GM19438 (cell line): ENCODE measurements at regions not wholly inside any gene's neighbourhood (a gene's known extent, or its start where the extent isn't known, plus 50 kb on each side); places are given as distances from the start of the nearest gene placed in this dataset.
"Not testable (repeated sequence)": the region's sequence is repeated elsewhere in the genome, so short reads cannot be mapped to it uniquely, and the experiment has no call there.

ENCODE experiments used
- ATAC-seq: cut with Tn5 transposase; IDR thresholded peaks from one replicate; pipeline ENCODE4 v1.9.1; 2021; ENCODE audit warnings: low read depth; ENCODE audit not compliant: unreplicated experiment

DNA sequence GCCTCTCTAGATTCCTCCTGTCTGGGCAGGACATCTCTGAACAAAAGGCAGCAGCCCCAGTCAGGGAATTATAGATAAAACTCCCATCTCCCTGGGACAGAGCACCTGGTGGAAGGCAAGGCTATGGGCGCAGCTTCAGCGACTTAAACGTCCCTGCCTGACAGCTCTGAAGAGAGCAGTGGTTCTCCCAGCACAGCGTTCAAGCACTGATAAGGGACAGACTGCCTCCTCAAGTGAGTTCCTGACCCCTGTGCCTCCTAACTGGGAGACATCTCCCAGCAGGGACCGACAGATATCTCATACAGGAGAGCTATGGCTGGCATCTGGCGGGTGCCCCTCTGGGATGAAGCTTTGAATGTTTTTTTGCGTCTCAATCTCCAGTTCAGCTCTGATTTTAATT is 262.2 kb downstream of the PARM1 start:
- ATAC-seq: no peak

DNA sequence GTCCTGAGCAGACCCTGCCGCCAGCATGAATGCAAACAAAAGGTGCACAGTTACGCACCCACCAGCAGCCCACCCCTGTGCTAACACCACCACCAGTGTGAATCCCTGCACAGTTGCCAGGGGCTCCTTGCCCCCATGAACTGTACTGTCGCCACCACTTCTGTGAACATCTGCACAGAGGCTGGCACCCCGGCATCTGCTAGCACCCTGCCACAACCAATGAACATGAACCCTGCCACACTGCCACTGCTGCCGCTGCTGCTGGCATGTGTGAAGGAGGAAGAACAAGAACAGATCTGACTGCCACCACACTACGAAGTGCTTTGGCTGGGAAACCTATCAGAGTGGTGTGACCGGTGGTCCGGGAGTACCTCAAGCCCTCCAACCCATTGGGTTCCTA is 261.3 kb downstream of the PARM1 start:
- ATAC-seq: no peak

DNA sequence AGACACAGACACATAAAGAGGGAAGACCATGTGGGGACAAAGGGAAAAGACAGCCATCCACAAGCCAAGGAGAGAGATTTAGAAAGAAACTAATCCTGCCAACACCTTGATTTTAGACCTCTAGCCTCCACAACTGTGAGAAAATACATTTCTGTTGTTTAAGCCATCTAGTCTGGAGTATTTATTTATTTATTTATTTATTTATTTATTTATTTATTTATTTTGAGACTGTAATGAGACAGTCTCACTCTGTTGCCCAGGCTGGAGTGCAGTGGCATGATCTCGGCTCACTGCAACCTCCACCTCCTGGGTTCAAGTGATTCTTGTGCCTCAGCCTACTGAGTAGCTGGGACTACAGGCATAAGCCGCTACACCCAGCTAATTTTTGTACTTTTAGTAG is 259.3 kb downstream of the PARM1 start:
- ATAC-seq: not testable (repeated sequence)

DNA sequence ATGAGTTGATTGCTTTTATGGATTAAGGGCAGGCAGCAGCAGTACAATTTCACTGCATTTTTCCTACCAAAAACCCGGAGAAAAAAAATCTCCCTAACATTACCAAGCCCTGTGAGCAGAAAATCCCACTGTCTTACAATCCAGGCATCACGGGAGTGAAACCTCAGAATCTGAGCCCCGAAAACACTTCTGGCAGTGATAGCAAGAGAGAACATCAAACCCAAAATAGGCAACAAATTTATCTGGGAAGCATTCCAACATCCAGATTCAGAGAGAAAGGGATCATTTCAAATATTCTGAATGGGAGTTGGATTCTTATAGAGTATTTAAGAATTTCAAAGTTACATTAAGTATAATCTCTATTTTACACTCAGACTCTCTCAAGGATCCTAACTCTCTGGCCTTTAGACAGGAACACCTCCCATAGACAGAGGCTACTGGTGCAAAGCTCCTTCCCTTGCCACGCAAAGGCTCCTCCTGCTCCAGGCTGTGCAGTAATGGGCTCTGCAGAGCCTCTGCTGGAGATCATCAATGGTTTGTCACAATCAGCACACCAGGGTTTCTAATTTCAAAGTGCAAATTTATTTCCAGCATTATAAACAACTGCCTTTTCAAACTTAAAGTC is 256.9 kb downstream of the PARM1 start:
- ATAC-seq: no peak

DNA sequence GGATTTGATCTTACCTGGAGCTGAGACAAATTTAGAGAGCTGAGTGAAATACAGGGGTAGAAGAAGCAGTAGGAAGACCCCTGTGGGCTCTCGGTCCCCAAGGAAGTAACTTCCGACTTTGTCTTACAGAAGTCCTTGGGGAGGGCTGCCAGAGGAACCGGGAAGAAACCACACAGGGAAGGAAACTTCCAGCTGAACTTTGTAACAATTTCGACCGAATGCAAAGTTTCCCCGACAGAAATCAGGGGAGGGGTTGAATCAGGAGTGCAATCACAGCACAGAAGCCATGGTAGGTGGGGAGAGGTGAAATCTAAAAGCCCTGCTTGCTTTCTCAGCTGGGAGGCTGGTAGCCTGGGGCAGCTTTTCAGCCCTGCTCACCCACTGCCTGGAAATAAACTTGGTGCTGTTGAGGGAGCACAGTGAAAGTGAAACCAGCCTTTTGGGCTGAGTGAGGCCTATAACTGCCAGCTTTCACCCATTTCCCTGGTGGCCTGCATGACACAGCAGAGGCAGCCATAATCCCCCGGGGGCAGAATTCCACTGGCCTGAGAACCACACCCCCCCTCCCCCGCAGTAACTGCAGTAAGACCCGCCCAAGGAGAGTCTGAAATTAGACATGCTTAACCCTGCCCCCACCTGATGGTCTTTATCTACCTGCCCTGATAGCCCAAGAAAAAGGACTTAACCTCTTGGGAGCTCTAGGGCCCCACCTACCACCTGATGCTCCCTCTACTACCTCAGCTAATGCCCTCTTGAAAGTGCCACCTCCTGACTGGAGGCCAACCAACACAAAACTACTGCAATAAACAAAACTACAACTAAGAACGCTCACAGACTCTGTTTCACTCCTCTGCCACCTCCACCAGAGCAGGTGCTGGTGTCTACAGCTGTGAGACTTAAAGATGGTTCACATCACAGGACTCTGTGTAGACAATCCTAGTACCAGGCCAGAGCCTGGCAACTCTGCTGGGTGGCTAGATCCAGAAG is 248.2 kb downstream of the PARM1 start:
- peak; percentile 93 for ATAC-seq

DNA sequence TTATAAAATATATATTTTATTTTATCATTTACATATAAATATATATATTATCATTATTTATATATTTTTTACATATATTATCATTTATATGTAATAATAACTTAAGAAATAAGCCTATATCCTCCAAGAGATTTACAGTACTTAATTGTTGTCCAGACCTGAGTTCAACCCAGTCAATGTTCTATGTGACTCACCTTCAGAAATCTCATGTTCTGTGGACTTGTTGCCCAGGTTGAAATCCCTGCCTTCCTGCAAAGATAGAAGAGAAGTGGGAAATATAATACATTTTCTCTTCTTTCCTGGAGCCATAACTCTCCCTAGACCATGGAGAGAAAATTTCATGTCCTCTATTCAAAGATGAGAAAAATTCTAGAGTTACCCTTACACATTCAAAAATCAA is 247.3 kb downstream of the PARM1 start:
- ATAC-seq: no peak

DNA sequence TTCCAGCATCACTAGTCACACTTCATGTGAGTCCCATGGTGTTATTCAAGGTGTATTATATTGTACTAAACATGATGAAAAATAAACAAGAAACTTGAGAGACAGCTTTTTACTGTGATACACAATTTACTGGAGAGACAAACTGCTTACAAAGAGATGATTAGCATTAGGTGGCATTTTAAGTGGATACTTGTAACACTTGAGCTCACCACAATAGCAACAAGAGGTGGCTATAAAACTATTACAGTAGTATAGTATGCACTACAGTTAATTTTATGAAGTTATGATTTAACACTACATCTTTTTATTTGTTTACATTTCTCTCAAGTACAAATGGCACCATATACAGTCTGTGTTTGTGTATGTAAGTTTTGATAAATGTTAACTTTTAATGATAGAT is 246.6 kb downstream of the PARM1 start:
- ATAC-seq: no peak

DNA sequence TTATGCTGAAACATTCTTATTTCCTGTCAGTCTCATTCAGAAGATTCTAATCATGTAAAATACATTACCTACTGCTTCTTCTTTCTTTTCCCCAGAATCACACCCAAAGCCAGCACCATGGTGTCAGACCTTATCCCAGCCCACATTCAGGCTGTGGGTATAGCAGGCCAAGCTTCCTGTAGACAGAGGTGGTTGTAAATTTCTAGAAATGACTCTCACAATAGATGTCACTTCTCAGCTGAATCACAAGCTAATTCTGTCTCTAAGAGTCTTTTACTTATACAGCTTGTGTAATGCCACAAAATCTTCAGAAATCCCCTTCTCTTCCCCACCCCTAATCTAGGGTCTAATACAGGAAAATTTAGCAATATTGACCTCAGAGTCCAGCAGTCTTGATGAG is 239.6 kb downstream of the PARM1 start:
- ATAC-seq: no peak

DNA sequence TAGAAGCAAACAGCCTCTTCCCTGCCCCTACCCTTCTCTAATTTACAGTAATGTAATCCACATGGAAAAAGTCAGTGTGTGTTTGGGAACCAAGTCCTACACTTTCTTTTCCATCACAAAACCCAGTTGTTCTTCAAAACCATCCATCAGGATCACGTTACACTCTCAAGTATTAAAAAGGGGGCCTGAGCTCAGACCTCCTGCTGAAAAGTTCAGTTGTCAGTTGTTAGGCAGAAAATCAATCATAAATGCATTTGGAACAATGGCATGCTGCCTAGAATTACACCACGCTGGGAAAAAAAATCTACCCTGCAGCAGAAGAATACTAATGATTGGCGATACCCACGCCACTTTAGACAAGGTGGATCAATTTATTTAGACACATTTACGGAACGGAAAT is 236.5 kb downstream of the PARM1 start:
- no peak for ATAC-seq

DNA sequence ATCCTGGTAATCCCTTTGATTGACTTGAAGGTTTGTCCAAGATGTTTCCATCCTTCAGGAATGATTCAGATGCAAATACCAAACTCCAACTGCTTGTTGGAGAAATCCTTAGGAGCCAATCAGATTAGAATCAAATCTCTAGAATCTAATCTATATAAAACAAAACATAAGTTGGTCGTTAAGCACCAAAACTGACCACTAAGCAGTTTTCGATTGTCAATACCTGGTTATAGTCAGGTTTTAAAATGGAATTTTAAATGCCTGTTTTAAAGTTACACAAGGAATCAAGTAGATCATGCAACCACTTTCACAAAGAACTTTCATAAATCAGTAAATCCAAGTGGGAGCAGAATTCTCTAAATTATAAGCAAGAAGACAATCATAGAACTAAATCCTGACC is 236.1 kb downstream of the PARM1 start:
- ATAC-seq: no peak

DNA sequence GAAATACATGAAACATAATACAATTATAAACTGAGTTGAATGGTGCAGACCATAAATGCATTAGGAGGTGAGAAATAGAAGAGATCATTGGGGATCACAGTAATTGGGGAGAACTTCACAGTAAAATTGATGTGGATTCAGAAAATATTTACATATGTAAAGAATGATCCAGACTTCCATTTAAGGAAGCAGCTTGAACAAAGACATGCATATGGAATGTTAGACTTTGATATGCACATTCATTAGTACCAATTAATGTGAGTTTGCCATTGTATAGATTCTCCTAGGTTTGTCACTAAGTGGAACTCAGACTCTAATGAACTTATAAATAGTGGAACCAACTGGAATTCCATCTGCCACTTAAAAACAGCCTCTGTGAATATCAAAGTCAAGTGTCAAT is 235.6 kb downstream of the PARM1 start:
- no peak for ATAC-seq

DNA sequence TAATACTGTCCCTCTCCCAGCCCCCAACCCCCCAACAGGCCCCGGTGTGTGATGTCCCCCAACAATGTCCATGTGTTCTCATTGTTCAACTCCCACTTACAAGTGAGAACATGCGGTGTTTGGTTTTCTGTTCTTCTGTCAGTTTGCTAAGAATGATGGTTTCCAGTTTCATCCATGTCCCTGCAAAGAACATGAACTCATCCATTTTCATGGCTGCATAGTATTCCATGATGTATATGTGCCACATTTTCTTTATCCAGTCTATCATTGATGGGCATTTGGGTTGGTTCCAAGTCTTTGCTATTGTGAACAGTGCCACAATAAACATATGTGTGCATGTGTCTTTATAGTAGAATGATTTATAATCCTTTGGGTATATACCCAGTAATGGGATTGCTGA is 232.2 kb downstream of the PARM1 start:
- not testable (repeated sequence) for ATAC-seq

DNA sequence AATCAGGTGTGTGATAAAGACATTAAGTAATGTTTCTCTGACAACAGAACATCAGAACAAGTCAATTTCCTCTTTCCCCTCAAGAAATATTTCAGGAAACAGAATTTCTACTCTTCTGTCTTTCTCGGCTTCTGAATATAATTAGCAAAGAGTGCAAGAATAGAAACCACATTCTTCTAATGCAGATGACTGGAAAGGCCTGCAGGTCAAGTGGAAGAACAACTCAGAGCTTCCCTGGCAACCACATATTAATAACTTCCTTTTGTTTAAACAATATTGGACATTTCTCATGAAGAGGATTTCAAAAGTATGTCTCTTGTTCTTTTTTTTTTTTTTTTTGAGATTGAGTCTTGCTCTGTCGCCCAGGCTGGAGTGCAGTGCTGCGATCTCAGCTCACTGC is 225.5 kb downstream of the PARM1 start:
- ATAC-seq: no peak

DNA sequence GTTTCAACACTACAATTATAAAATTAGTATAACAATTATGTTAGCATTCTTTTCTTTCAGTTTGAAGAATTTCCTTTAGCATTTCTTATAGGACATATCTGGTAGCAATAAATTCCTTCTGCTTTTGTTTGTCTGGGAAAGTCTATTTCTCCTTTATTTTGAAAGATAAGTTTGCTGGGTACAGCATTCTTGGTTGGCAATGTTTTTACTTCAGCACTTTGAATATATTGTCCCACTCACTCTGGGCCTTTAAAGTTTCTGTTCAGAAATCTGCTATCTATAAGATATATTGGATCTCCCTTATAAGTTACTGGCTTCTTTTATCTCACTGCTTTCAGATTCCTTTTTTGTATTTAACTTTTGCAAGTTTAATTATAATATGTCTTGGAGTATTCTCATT is 222.1 kb downstream of the PARM1 start:
- ATAC-seq: no peak

DNA sequence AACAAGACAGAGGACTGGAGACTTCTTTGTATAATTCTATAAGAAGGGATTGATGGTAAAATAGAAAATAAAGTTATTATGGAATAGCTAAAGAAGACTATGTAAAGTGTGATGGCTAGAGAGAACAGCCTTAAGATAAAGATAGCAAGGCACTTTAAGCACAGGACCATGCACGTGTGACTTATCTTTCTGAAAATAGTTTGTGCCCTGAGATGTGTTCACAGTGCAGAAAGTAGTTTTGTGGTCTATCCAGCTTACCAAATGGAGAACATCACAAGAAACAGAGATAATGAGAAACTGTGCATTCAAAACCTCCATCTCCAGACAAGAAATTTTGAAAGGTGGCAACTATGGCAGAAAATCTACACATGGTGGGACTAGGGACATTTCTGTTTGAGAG is 213.3 kb downstream of the PARM1 start:
- ATAC-seq: no peak

DNA sequence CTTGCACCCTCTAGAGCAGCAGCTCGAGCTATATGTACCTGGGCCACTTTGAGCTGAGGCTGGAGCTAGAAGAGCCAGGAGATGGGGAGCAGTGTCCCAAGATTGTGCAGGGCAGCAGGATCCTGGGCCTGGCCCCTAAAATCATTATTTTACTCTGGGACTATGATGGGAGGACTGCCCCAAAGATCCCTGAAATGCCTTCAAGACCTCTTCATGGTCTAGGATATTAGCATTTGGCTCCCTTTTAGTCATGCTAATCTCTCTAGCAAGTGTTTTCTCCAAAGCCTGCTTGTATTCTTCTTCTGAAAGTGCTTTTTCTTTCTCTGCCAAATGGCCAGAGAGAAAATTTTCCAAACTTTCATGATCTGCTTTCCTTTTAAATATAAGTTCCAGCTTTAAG is 211.6 kb downstream of the PARM1 start:
- ATAC-seq: no peak

DNA sequence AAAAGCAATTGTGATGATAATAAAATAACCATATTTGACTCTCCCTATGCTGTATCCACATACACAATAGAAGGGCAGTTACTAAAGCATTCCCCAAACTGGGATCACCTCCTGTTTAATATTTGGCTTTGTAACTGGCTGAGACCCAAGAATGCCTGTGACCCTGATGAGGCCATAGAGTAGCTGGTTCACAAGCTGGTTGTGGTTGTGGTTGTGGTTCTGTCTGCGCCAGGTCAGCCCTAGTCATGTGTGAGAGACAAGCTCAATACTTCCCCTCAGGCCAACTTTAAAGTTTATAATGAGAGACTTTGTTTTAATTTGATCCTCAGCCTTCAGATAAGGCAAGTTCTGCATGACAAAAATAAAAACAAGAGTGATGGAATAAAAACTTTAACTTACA is 209.9 kb downstream of the PARM1 start:
- ATAC-seq: no peak

DNA sequence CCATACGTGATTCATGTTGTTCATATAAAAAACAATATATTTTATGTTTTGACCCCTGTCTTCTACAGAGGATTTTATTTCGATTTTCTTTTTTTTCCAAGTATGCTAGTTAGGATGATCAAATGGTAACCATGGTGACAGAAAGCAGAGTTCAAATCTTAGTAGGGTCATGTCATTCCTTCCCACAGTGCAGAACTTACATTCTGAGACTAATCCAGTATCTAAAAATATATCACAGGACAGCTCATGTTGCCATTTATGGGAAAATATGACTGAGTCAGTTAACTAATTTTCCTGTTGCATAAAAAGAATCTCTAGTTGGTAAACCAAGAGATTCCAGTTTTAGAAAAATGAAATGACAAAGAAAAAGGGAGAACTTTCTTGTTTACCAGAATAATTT is 209.5 kb downstream of the PARM1 start:
- ATAC-seq: no peak

DNA sequence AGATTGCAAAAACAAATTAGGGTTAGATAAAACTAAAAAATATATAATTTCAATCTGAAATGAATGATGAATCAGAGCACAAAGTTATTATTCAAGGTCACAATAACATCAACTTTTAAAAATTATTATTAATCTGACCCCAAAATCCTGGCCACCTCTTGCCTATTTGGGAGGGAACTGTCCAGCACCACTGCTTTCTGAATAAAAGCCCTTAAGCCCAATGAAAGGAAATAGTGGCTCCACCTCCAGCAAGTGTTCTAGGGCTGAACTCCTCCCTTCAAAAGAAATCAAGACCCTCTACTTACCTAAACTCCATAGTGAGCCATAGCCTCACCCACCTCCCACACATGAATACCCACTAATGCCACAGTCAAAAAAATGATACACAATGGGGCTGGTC is 208.2 kb downstream of the PARM1 start:
- no peak for ATAC-seq

DNA sequence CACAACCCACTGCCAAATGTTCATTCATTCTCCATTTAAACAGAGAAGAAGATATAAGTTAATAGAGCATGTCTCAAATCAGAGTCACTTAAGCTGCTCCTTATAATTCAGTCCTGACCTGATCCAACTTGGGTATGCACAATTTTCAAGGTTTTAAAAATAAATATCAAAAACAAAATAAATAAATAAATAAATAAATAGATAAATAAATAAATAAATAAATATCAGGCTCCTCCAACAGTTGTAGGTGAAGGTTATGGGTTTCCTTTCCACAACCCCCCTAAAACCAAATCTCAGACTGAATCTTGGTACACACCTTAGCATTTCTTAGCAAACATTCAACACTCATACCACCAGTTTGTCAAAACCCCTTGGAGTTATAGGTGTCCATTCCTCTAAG is 204.4 kb downstream of the PARM1 start:
- ATAC-seq: no peak

DNA sequence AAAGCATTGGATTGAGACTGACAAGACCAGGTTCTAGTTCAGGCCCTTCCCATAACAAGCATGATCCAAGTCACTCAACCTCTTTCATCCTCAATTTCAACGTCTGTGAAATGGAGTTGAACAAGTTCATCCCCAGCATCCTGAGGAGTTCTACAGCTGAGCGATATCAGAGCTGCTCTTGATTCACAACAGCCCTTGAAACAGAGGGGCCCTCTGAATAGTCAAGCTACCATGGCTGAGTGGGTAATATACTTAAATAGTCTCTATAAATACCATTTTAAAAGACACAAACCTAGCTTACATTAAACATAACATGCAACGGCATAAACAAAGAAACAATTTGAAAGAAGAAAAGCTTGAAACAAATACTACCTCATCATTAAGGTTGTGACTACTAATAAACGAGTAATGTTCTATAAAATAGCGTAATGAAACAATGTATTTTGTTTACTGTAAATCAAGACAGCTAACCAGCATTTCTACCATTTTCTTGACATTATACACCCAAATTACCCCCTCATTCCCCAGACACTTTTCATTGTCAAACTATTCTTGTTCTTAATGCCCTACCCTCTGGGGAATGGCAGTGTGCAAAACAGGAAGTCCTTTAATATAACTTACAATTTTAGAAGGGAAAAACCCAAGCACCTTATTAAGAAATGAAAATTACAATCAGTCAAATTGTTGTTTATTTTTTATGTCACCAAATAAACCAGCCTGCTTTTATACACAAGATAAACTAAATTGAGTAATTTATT is 202.3 kb downstream of the PARM1 start:
- ATAC-seq: no peak
